Hepatic stellate cell (primary cell): ENCODE measurements at regions not wholly inside any gene's neighbourhood (a gene's known extent, or its start where the extent isn't known, plus 50 kb on each side); places are given as distances from the start of the nearest gene placed in this dataset.
A peak's percentile ranks its signal among the peaks of the same experiment; 100 is the strongest.

Experiments used
- DNase-seq: peaks from one replicate; pipeline ENCODE4 v3.0.0; 2011; ENCODE audit warnings: low spot score

DNA sequence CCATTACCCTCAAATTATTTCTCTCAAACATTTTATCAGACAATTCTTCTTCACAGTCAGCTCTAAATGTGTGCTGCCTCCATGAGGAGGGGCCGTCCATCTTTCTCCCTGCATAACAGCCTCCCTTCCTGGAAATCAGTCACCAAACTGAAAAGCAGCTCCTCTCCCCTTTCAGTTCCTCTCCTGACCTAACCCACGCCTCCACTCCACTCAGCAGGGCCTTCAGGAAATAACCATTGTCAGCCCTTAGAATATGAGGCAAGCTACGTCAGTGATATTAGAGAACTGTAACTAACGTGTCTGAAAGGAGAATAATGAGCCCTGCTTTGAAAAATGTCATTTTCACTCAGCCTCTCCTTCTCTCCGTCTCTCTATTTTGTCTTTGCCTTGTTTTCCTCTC, 116.2 kb downstream of the OLFM4 start:
- no peak for DNase-seq

DNA sequence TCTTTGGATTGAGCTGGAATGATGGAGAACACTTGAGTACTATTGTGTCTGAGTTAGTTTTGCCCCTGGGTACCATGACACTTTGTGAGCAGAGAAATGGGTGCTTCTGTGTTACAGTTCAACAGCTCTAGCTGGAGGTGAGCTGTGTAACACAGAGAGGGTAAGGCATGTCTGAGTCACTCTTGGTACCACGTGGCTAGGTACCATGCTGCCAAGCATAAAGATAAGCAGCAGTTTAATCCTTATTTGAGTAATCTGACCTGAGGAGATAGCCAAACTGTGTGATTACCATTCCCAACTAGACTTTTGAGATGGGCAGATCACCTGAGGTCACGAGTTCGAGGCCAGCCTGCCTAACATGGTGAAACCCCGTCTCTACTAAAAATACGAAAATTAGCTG, 122.0 kb downstream of the OLFM4 start:
- no peak for DNase-seq

DNA sequence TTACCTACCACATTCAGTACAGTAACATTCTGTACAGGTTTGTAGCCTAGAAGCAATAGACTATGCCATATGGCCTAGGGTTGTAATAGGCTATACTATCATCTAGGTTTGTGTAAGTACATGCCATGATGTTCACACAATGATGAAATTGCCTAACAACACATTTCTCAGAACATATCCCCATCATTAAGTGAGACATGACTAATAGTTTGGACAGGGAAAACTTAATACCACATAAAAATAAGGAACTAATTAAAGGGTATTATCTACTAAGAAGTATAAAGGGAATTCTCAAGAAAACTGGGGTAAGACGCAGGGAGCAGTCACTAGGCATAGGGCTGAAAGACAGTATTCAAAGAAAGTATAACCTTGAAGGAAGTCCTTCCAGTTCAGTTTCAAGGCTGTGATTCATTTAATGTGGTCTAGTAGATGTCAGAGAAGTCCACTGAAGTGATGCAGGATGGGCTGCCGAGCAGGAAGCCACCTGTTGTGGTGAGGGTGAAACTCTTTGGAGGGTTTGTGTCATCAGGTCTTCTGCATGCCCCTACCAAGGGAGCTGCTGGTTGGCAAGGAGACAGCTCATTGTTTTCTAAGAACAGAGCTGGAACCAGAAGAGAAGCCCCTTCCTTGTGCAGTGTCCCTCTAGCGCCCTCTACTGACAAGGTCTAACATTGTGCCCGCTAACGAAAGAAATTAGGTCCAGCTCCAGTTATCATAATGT, 122.9 kb downstream of the OLFM4 start:
- peak; percentile 9 for DNase-seq

DNA sequence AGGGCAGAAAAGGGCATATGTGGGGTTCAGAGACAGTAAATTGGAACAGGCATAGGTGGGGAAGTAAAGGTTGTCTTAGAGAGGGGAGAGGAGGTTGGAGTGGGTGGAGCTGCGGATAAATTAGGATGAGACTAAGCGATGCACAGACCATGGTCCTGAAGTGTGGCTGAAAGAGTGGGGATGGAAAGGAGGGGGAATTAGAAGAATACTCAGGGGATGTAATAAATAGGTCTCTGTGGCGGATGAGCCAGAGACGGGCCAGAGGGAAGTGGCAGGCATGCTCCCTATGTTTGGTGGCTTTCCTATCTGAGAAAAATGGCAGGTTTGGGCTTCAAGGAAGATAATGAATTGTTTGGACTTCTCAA, 123.4 kb downstream of the OLFM4 start:
- DNase-seq, result no peak

DNA sequence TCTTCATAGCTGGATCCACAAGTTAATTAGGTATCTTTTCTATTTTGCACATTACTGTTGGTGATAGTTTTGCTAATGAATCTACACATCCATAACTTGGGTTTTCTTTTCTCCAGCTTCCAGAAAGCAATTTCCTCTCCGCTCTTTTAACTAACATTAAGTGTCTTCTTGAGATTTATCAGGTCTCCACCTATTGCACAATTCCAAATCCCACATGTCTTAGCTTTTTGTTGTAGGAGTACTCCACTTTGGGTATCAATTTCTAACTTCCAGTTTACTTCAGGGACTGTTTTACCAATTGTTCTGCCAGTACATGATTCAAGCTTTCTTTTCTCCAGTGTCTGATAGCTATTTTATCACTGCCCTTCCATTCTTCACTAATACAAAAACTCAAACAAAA, 129.6 kb downstream of the OLFM4 start:
- DNase-seq, result no peak

DNA sequence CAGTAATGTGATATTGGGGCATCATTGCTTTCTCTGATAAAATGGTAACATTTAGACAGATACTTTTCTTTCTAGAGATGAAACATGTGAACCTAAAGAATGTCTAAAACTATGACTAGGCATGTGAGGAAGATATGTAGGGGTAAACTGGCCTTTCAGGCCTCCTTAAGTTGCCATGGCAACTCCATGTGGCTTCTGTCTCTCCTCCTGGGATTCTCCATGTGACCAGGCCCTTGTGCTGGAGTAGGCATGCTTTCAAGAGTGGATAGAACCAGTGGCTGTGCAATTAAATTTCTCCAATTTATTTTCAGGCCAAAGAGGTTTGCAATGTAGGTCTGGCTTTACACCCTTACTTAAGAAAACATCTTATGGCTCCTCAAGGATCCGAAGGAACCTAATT, 130.8 kb downstream of the OLFM4 start:
- no peak for DNase-seq

DNA sequence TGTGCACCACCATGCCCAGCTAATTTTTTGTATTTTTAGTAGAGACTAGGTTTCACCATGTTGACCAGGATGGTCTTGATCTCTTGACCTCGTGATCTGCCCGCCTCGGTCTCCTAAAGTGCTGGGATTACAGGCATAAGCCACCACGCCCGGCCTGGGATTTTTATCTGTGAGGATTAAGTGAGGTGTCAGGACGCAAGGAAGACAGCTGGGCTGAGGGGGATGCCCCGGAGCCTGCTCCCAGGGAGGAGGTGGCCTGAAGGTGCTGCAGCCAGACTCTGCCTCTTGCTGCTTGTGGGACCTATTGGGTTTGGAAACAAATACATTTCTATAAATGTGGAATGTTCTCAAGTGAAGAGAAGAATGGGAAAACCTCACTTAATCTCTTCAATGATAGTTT, 131.6 kb downstream of the OLFM4 start:
- DNase-seq, result no peak

DNA sequence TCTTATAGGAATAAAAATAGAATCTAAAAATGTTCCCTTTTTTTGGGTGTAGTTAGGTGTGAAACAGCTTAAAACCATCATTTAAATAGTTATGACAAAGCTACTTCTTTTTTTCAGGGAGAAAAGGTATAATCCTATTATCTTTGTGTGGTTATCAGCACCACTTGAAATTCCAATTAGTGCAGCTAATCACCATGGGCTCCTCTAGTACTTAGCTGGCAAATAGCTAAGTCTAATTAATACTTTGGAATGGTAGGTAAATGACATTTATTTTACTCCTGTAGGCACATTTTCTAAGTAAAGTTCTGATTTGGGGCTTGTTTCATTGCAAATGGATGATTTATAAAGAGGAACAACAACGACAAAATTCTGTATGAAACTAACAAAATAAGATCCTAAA, 132.6 kb downstream of the OLFM4 start:
- no peak for DNase-seq

DNA sequence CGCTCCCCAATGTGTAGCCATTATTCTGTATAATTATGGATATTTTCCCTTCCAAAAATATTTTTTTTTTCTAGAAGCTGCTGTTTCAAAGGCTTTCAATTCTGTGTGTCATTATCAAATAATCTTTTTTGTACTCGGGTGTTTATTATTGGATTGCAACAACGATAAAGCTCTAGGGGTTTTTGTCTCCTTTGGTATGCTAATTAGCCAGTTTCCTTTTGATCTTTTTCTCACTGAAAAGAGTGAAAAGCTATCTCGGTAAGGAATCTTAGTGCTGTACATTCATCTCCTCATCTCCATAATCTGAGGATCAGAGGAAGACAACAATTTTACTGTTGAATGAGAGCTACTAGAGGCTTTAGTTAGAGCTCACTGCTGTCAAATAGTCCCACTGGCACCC, 136.6 kb downstream of the OLFM4 start:
- DNase-seq, result no peak

DNA sequence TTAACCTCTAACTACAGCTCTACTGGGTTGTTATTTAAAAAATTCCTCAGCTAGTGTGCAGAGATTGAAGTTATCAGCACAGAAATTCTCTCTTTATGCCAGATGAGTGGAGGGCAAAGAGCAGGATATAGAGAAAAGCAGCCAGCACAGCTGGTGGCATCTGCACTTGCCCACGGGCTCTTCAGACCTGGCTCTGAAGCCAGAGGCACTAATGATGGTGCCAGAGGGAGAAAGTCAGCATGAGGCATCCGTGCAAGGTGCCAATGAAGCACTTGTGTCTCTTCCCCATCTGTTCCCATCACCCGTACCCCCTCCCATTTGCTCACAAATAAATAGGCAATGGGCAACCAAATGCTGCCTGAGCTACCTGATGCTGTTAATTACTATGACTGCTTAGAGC, 138.9 kb downstream of the OLFM4 start:
- DNase-seq, result no peak

DNA sequence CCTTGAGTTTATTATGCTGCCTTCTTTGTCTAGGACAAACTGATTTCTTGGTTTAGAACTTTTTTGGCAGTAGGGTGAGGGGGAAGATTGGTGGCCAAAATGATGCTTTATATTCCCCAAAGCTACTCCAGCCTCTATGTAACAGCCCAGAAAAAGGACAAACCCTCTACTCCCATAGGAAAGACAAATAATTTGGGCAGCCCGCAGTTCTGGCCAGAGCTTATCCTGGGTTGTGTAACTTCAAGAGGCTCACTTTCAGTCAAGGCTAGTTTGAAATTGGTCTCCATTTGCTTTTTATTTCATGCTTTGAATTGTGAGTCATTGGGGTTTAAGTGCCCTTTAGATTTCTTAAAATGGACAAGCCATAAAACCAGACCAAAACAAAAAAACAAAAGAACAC, 142.3 kb downstream of the OLFM4 start:
- DNase-seq, result no peak

DNA sequence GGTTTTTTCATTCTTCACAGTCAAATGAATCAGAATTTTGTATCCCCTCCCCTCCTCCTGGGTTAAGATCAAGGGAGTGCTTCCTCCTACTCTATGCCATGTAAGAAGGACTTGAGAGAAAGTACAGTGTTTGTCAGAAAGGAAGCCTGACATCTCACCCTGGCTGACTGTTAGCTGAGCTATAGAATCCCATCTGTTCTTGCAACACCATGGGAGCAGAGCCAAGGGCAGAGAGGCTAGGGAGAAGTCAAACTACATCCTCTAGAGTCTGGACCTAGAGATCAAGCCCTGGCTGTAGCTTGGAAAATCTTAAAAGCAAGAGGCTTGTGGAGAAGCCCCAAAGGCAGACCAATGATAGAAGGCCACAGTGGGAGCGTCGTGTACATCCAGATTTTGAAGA, 145.9 kb downstream of the OLFM4 start:
- no peak for DNase-seq

DNA sequence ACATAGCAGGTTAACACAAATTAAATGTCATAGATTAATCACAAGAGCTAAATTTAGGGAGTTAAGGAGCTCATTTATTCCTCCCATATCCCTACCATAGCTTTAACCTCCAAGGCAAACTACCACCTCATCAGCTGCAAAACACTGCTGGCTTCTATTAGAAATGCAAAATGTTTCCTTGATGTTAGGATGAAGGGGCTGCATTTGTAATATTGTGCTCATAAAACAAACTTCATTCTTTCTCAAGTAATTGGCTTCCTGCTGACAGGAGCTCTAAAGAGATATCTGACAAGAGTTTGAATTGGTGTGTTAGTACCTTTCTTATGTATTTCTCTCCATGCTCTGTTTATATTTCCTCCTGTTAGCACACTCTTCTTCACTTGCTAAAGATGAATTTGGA, 152.1 kb downstream of the OLFM4 start:
- no peak for DNase-seq

DNA sequence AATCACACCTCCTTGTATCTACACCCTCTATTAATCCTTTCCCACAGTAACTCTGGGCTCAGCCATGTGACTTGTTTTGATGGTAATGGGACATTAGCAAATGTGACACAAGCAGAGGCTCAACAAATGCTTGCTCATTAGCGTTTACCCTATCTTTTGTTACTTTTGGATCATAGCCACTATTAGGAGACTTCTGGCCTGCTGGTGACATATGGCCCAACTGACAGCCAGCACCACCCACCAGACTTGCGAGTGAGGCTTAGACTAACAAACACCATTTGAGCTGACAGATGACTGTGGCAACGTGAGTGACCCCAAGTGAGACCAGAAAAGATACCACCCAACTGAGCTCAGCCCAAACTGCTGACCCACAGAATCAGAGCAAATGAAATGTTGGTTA, 154.1 kb downstream of the OLFM4 start:
- DNase-seq, result no peak

DNA sequence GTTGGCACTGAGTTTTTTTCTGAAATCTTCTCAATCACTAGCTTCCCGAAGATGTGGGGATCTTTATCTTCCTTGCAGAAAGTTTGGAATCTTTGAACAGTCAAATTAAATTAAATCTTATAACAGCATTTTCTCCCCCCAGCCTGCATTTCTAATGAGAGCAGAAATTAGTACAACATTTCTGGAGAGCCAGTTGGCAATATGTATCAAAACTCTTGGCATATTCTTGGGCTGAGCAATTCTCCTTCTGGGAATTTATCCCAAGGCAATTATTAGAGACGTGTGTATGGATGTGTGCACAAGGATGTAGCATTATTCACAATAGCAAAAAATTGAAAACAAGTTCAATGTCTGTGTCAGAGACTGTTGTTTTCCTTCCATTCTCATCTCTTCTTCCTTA, 159.5 kb downstream of the OLFM4 start:
- DNase-seq, result no peak

DNA sequence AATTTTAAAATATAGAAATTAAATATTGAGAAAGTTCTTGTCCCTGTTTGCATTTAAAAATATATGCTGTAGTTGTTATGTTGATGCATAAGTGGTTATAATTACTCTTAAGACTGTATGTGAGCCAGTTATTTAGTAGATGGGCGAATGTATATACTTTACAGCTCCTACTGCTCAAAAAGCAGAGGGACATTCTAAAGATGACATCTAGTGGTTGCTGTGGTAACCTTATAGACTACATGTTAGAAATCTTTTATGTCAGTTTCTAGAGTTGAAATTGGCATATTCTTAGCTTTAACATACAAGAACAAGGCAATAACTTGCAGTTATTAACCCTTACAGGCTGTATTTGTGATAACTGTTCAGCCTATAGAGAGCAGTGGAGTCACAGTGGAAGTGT, 160.5 kb downstream of the OLFM4 start:
- DNase-seq, result no peak

DNA sequence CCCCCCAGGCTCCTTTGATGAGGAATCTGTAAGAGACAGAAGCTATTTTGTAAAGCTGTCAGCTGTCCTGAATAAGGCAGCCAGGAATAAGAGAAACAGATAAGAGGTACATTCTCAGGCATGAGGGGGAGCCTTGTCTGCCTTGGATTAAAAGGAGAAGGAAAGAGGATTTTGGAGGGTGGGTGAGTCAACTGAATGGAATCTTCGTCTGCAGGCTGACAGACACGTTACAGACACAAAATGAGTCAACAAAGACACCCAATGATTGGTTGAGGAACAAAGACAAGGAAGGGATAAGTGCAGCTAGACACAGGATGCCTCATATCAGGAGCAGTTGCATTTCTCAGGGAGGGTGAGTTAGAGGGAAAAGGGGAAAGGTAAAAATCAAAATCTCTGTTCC, 162.5 kb downstream of the OLFM4 start:
- peak; percentile 11 for DNase-seq

DNA sequence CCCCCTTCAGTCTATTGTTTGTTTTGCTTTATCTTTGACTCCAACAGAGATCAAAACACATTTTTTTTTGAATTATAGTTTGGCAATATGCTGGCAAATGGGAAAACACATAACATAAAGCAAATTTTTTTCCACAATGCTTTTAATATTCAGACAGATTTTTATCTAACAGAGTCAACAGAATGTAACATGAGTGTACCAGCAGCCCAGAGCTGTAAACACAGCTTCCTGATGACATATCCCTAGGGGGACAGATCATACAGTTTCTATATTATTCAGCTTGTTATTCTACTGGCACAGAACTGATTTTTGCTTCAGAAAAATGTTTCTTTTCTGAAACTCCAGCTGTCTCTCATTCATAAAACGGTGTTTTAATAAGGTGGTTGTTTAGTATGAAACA, 168.8 kb downstream of the OLFM4 start:
- no peak for DNase-seq

DNA sequence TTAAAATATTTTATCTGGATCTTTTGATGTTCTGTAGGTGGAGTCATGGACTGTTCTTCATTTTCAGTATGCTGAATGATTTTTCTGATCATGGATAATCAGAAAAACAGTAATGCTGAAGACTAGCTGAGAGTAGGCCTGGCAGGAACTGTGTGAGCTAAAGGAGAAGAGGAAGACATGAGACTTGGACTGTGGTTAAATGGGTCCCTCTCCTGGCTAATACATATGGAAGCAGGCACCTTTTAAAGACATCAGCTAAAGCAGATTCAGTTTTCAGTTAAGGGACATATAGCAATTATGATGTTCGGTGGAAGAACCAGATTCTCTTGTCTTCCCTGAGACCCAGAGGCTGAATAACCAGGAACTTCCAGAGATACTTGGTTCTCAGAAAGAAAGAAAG, 169.4 kb downstream of the OLFM4 start:
- no peak for DNase-seq

DNA sequence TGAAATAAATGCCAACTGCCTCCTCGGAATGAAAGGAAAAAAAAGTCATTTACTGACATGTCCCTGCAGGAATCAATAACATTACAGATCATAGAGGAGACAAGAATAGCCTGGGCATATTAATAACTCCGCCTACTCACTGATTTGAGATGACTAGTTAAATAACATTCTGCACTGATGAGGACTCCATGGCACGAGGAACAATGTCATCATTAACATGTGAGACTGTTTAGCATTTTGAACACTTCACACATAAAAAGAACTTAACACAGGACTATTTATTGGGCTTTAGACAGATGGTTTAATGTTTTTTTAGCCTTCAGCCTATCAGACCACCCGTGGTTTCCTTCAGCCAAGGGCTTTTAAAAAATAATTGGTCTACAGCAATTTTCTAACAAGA, 170.1 kb downstream of the OLFM4 start:
- no peak for DNase-seq

DNA sequence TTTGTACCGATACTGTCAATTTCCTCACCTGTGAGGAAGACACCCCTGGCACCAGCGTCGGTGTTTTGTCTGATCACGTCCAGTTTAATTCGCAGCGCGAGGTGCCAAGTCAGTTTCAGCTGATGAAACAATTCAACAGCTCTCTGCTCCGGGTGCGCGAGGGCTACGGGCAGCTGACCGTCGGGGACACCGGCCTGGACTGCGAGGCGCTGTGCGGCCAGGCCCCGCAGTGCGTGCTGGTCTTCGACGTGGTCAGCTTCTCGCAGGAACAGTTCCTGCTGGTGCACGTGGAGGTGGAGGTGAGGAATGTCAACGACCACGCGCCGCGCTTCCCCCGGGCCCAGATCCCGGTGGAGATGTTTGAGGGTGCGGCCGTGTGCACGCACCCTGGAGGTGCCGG, 171.5 kb downstream of the OLFM4 start:
- DNase-seq, result no peak

DNA sequence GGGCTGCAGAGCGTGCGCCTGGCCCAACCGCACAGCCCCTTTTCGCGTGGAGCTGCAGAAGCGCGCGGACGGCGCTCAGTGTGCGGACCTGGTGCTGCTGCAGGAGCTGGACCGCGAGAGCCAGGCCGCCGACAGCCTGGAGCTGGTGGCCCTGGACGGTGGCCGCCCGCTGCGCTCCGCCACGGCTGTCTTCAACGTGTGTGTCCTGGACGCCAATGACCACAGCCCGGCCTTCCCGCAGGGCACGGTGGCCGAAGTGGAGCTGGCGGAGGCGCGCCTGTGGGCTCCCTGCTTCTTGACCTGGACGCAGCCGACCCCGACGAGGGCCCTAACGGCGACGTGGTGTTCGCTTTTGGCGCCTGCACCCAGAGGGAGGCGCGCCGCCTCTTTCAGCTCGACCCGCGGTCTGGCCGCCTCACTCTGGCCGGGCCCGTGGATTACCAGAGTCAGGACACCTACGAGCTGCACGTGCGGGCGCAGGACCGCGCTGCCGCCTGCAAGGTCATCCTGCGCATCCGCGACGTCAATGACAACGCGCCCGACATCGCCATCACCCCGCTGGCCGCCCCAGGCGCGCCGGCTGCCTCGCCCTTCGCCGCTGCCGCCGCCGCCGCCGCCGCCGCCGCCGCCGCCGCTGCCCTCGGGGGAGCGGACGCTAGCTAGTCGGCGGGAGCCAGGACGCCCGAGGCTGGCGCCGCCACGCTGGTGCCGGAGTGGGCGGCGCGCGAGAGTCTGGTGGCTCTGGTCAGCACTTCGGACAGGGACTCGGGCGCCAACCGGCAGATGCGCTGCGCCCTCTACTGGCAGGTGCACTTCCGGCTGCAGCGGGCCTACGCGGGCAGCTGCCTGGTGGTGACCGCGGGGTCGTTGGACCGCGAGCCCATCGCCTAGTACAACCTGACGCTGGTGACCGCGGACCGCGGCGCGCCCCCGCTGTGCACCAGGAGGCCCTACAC, 172.2 kb downstream of the OLFM4 start:
- peak; percentile 11 for DNase-seq

DNA sequence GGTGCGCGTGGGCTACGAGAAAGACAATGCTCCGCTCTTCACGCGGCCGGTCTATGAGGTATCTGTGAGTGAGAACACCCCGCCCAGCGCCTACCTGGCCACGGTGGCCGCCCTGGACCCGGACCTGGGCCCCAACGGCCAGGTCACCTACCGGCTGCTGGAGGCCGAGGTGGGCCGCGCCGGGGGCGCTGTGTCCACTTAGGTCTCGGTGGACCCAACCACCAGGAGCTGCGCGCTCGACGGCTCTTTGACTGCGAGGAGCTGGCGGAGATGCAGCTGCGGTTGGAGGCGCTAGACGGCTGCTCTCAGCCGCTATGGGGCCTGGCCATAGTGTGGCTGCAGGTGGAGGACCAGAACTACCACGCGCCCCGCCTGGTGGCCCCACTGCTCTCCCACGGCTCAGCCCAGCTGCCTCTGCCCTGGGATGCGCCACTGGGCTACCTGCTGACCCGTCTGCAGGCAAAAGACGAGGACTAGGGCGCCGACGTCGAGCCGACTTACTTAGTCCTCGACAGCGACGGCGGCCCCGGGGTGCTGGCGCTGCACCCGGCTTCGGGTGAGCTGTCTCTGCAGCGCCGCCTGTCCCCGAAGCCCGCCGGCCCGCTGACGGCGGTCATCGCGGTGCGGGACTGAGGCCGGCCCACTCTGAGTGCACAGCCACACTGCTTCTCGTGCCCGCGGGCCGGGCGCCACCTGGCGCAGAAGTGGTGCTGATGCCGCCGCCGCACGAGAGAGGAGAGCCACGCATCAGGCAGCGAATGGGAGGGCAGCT, 173.0 kb downstream of the OLFM4 start:
- no peak for DNase-seq
